Astrocyte (in vitro differentiated cells and primary cell): ENCODE measurements at regions not wholly inside any gene's neighbourhood (a gene's known extent, or its start where the extent isn't known, plus 50 kb on each side); places are given as distances from the start of the nearest gene placed in this dataset.

Source experiments
- DNase-seq: peaks from one replicate; pipeline ENCODE4 v3.0.0-alpha.2; 2010; ENCODE audit warnings: low read depth
- FAIRE-seq: peaks from 2 replicates; lab custom pipeline; 2011; peaks lifted over from hg19 to GRCh38; lab: Jason Lieb, UNC
- H2AFZ ChIP-seq: 2 replicates; pipeline ENCODE4 v1.6.0; 2012; ENCODE audit warnings: low read depth, low read length, inconsistent platforms
- H3K27ac ChIP-seq: 2 replicates; pipeline ENCODE4 v1.5.1; 2011; ENCODE audit warnings: low read depth, low read length, inconsistent platforms
- H3K27me3 ChIP-seq: 2 replicates; pipeline ENCODE4 v1.6.0; 2011; ENCODE audit warnings: low read length, inconsistent platforms; ENCODE audit not compliant: insufficient read depth
- H3K36me3 ChIP-seq: 2 replicates; pipeline ENCODE4 v1.5.1; 2011; ENCODE audit warnings: low read length, inconsistent platforms; ENCODE audit not compliant: insufficient read depth
- H3K4me1 ChIP-seq: 2 replicates; pipeline ENCODE4 v1.5.1; 2011; ENCODE audit warnings: low read length, inconsistent platforms; ENCODE audit not compliant: insufficient read depth
- H3K4me2 ChIP-seq: 2 replicates; pipeline ENCODE4 v1.6.0; 2012; ENCODE audit warnings: low read length, inconsistent platforms
- H3K4me3 ChIP-seq: 2 replicates; pipeline ENCODE4 v1.5.1; 2011; ENCODE audit warnings: low read depth, mild to moderate bottlenecking, low read length, inconsistent platforms; ENCODE audit not compliant: insufficient read depth
- H3K79me2 ChIP-seq: 2 replicates; pipeline ENCODE4 v1.6.0; 2012; ENCODE audit warnings: mild to moderate bottlenecking, low read length, inconsistent platforms; ENCODE audit not compliant: insufficient read depth
- H3K9ac ChIP-seq: 2 replicates; pipeline ENCODE4 v1.6.0; 2012; ENCODE audit warnings: mild to moderate bottlenecking, low read length, inconsistent platforms
- H3K9me3 ChIP-seq: 2 replicates; pipeline ENCODE4 v1.5.1; 2012; ENCODE audit warnings: low read depth, mild to moderate bottlenecking, low read length, inconsistent platforms; ENCODE audit not compliant: insufficient read depth
- H4K20me1 ChIP-seq: 2 replicates; pipeline ENCODE4 v1.6.0; 2012; ENCODE audit warnings: low read length, inconsistent platforms; ENCODE audit not compliant: insufficient read depth
- H3K27ac Mint-ChIP-seq: one replicate; pipeline ENCODE4 v1.8.0; 2021; ENCODE audit warnings: mild to moderate bottlenecking, mixed read lengths; ENCODE audit not compliant: unreplicated experiment
- H3K27me3 Mint-ChIP-seq: one replicate; pipeline ENCODE4 v1.8.0; 2021; ENCODE audit warnings: low read depth, mixed read lengths; ENCODE audit not compliant: unreplicated experiment
- H3K36me3 Mint-ChIP-seq: one replicate; pipeline ENCODE4 v1.8.0; 2021; ENCODE audit warnings: low read depth, mixed read lengths; ENCODE audit not compliant: unreplicated experiment
- H3K4me1 Mint-ChIP-seq: one replicate; pipeline ENCODE4 v1.8.0; 2021; ENCODE audit warnings: low read depth, mixed read lengths; ENCODE audit not compliant: unreplicated experiment
- H3K4me3 Mint-ChIP-seq: one replicate; pipeline ENCODE4 v1.8.0; 2021; ENCODE audit warnings: mild to moderate bottlenecking, moderate library complexity, mixed read lengths; ENCODE audit not compliant: unreplicated experiment
- H3K9me3 Mint-ChIP-seq: one replicate; pipeline ENCODE4 v1.8.0; 2021; ENCODE audit warnings: mild to moderate bottlenecking, mixed read lengths; ENCODE audit not compliant: unreplicated experiment
- EZH2 ChIP-seq: IDR thresholded peaks from 2 replicates; pipeline ENCODE4 v1.6.1; 2012; ENCODE audit warnings: mild to moderate bottlenecking, low read length, inconsistent platforms; ENCODE audit not compliant: insufficient read depth
- TF ChIP-seq, protein P1 (sequence below): IDR thresholded peaks from 2 replicates; pipeline ENCODE4 v1.5.1; 2011; ENCODE audit warnings: low read depth, mild to moderate bottlenecking, inconsistent platforms, low read length, moderate library complexity; ENCODE audit not compliant: insufficient read depth

DNA sequence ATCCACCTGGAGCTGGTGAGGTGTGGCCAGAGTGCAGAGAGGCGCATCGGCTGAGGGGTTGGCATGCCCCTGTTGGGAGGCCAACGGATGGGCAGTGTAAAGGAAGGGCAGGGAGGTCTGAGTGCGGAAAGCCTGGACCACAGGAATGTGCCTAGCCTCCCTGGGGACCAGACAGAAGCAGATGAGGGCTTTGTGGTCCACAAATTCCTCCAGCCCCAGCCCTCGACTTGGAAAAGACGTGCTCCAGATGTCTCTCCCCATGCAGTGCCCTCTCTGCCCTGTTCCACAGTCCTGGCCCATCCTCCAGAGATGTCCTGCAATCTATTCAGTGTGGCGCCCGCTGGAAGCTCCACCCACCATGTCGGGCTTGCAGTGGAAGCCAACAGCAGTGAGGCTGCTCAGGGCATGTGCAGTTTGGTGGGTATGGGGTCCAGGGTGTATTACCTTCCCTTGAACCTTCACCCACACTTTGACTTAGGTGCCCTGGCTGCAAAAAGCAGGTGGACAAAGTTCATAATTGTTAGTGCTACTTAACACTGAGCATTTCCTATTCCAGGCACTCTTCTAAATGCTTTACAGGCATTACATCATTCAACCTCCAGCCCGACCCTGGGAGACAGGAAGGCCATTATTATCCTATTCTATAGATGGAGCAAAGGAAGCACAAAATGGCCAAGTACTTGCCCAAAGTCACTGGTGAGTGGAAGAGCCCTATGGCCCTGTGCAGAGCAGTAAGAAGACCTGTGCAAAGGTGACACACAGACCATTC lies 120.2 kb upstream of the SLC25A48 start:
- Histone ChIP-seq H3K9me3 (no peaks in the 10 kb centered on the region), H3K27me3 (peaks cover 11% of the 10 kb centered on the region), H3K4me1 (peaks cover 6% of the 10 kb centered on the region), H3K79me2 (no peaks in the 10 kb centered on the region), H4K20me1 (no peaks in the 10 kb centered on the region), H3K9ac (no peak overlapping the region), H3K27ac (no peak overlapping the region), H3K4me2 (no peak overlapping the region), H3K36me3 (no peaks in the 10 kb centered on the region), H3K4me3 (no peak overlapping the region), H2AFZ (no peak overlapping the region)
- H3K9me3 Mint-ChIP-seq = peaks cover 3% of the 10 kb centered on the region
- H3K27me3 Mint-ChIP-seq = peaks cover 11% of the 10 kb centered on the region
- H3K27ac Mint-ChIP-seq = peak overlapping the region; percentile 26
- FAIRE-seq (no peak), DNase-seq (peak; percentile 10)
- H3K4me3 Mint-ChIP-seq = no peak overlapping the region
- TF ChIP-seq, protein P1, sequence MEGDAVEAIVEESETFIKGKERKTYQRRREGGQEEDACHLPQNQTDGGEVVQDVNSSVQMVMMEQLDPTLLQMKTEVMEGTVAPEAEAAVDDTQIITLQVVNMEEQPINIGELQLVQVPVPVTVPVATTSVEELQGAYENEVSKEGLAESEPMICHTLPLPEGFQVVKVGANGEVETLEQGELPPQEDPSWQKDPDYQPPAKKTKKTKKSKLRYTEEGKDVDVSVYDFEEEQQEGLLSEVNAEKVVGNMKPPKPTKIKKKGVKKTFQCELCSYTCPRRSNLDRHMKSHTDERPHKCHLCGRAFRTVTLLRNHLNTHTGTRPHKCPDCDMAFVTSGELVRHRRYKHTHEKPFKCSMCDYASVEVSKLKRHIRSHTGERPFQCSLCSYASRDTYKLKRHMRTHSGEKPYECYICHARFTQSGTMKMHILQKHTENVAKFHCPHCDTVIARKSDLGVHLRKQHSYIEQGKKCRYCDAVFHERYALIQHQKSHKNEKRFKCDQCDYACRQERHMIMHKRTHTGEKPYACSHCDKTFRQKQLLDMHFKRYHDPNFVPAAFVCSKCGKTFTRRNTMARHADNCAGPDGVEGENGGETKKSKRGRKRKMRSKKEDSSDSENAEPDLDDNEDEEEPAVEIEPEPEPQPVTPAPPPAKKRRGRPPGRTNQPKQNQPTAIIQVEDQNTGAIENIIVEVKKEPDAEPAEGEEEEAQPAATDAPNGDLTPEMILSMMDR = no peak
- TF ChIP-seq EZH2 = no peak
- peaks cover 52% of the 10 kb centered on the region for H3K4me1 Mint-ChIP-seq
- H3K36me3 Mint-ChIP-seq = no peaks in the 10 kb centered on the region

DNA sequence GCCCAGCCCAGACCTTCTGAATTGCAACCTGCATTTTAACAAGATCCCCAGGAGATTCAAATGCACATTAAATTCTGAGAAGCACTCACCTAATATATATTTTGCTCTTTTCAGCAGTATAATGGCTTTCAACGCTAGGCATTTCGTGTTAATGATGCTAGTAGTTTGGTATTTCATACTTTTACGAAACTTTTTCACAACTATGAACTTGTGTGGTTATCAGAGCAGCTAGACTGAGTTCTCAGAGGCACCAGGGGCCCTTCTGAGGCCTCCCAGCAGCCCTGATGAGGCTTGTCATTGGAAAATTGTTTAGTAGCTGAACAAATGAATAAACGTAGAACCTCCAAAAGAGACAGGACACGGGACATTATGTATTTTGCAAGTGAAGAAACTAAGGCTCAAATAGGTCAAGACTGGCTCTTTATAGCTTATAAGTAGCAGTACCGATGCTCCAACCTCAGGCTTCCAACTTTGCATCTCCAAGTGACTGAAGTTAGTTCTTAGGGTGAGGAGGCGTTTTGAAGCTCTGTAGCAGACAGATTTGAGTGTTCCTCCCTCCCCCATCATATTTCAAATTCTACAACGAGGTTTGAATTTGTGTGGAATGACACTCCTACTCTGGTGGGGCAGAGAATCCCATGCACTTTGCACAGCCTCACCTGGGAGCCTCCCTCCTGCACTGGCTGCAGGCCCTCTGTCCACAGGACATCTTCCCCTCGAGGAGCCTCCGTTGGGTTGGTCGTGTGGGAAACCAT lies 121.1 kb upstream of the SLC25A48 start:
- no peak overlapping the region for H3K27ac Mint-ChIP-seq
- H3K9ac ChIP-seq = no peak overlapping the region
- H3K79me2 ChIP-seq = no peaks in the 10 kb centered on the region
- FAIRE-seq = no peak
- H3K4me2 ChIP-seq = no peak overlapping the region
- peaks cover 6% of the 10 kb centered on the region for H3K4me1 ChIP-seq
- H3K4me3 ChIP-seq = no peak overlapping the region
- no peaks in the 10 kb centered on the region for H4K20me1 ChIP-seq
- peaks cover 16% of the 10 kb centered on the region for H3K27me3 ChIP-seq
- no peak overlapping the region for H3K4me3 Mint-ChIP-seq
- H3K4me1 Mint-ChIP-seq = peaks cover 47% of the 10 kb centered on the region
- peaks cover 8% of the 10 kb centered on the region for H3K27me3 Mint-ChIP-seq
- H3K9me3 Mint-ChIP-seq = no peaks in the 10 kb centered on the region
- no peak overlapping the region for H2AFZ ChIP-seq
- no peak overlapping the region for H3K27ac ChIP-seq
- TF ChIP-seq EZH2 = no peak
- TF ChIP-seq, protein P1 = no peak
- no peaks in the 10 kb centered on the region for H3K36me3 Mint-ChIP-seq
- no peak for DNase-seq
- H3K9me3 ChIP-seq = no peaks in the 10 kb centered on the region
- H3K36me3 ChIP-seq = no peaks in the 10 kb centered on the region
